ENCODE measurements at regions not wholly inside any gene's neighbourhood (a gene's known extent, or its start where the extent isn't known, plus 50 kb on each side); places are given as distances from the start of the nearest gene placed in this dataset.

- TF ChIP-seq CTCF (IDR thresholded peaks at IDR 0.05) (no peak), POLR2A (IDR thresholded peaks at IDR 0.05) (no peak)
Observed at GRCh38 chr6:126914172-126914571, 204.3 kb upstream of the RSPO3 start.
